Adrenal gland (tissue), 9 donors: ENCODE measurements at regions not wholly inside any gene's neighbourhood (a gene's known extent, or its start where the extent isn't known, plus 50 kb on each side); places are given as distances from the start of the nearest gene placed in this dataset.

Source experiments
- DNase-seq, 7 donors: peaks; one replicate each; pipeline ENCODE4 v3.0.0-alpha.2; 2019 to 2020
- H3K27ac ChIP-seq, 5 donors: fragments of 200-600 bp; sonication (generic) in 4 of 5; 1 replicate in 3 of 5; 2 replicates in 2 of 5; pipeline versions ENCODE4 v1.5.1 to v1.8.0; 2016 to 2020; ENCODE audit warnings: mild to moderate bottlenecking in 1 of 5
- H3K27me3 ChIP-seq: fragments of 200-600 bp; 2 replicates; pipeline ENCODE4 v1.8.0; 2021
- H3K36me3 ChIP-seq, 2 donors: fragments of 200-600 bp; replicated peaks in 1 of 2; 1 replicate in 1 of 2; 2 replicates in 1 of 2; pipeline versions ENCODE4 v1.5.1 to v1.8.0; 2018 to 2022
- H3K4me1 ChIP-seq, 2 donors: fragments of 200-600 bp; replicated peaks in 1 of 2; 1 replicate in 1 of 2; 2 replicates in 1 of 2; pipeline versions ENCODE4 v1.5.1 to v1.8.0; 2018 to 2021
- H3K4me3 ChIP-seq, 4 donors: fragments of 200-600 bp; sonication (generic) in 3 of 4; one replicate each; pipeline ENCODE4 v1.5.1; 2016 to 2018
- H3K9me3 ChIP-seq, 3 donors: fragments of 200-600 bp; sonication (generic) in 1 of 3; replicated peaks in 1 of 3; 1 replicate in 2 of 3; 2 replicates in 1 of 3; pipeline versions ENCODE4 v1.5.1 to v1.8.0; 2016 to 2021
- POLR2A ChIP-seq, 2 donors: fragments of 450-650 bp; IDR thresholded peaks; one replicate each; pipeline ENCODE4 v1.6.1; 2017; ENCODE audit warnings: antibody characterized with exemption in 2 of 2, mild to moderate bottlenecking in 2 of 2, moderate library complexity in 1 of 2
- WGBS, 4 donors: extraction: QIAGEN DNeasy Blood & Tissue Kit in 2 of 4; methylation state at CpG; one replicate each; pipeline versions ENCODE4 v1.1.5 to v1.1.7; 2013 to 2017; 5-methylcytosine and 5-hydroxymethylcytosine counted together
- intact Hi-C, 2 donors: fragments of 100-400 bp; cut with DNase I; formaldehyde crosslinking; loops; one replicate each; pipeline versions ENCODE4 v1.14.1 to v1.15.0; 2022 to 2023
- TF ChIP-seq, protein P1 (sequence below), 6 experiments: fragments of 450-650 bp in 4 of 6; fragments of 200-600 bp in 2 of 6; sonication (generic) in 1 of 6; IDR thresholded peaks; 1 replicate in 5 of 6; 2 replicates in 1 of 6; pipeline versions ENCODE4 v1.5.1 to v1.8.0; 2016 to 2021; ENCODE audit warnings: antibody characterized with exemption in 6 of 6, mild to moderate bottlenecking in 2 of 6, moderate library complexity in 1 of 6
- donor health status: healthy with polysubstance abuse.
- donor health status: Bipolar disorder and iron deficiency.
- donor health status: DM: yes; HTN: yes; CAD: no.
- donor health status: DM: no; HTN: no; CAD: no.
- donor health status: DM: no; HTN: no; CAD: no.

- TF ChIP-seq POLR2A (IDR thresholded peaks at IDR 0.05) = no peak
- TF ChIP-seq, protein P1, sequence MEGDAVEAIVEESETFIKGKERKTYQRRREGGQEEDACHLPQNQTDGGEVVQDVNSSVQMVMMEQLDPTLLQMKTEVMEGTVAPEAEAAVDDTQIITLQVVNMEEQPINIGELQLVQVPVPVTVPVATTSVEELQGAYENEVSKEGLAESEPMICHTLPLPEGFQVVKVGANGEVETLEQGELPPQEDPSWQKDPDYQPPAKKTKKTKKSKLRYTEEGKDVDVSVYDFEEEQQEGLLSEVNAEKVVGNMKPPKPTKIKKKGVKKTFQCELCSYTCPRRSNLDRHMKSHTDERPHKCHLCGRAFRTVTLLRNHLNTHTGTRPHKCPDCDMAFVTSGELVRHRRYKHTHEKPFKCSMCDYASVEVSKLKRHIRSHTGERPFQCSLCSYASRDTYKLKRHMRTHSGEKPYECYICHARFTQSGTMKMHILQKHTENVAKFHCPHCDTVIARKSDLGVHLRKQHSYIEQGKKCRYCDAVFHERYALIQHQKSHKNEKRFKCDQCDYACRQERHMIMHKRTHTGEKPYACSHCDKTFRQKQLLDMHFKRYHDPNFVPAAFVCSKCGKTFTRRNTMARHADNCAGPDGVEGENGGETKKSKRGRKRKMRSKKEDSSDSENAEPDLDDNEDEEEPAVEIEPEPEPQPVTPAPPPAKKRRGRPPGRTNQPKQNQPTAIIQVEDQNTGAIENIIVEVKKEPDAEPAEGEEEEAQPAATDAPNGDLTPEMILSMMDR (IDR thresholded peaks at IDR 0.05) = no peak
- Histone ChIP-seq H3K4me3 (no peak overlapping the region), H3K27ac (no peak overlapping the region), H3K27me3 (no peaks in the 10 kb centered on the region), H3K36me3 (no peaks in the 10 kb centered on the region), H3K4me1 (no peaks in the 10 kb centered on the region), H3K9me3 (no peaks in the 10 kb centered on the region)
- no peak for DNase-seq
- intact Hi-C loops = no loop called here
- 54 to 69% (median 66%) methylated on average over 3 to 4 of the region's 4 CpGs for WGBS, 4 donors
These were observed 130.8 kb downstream of the PCSK1 start for GRCh38 chr5:96302174-96302738.

GRCh38 chr5:96300976-96301375, 132.1 kb downstream of the PCSK1 start:
- Histone ChIP-seq H3K27me3 (no peaks in the 10 kb centered on the region), H3K4me3 (no peak overlapping the region), H3K9me3 (no peaks in the 10 kb centered on the region), H3K36me3 (no peaks in the 10 kb centered on the region), H3K4me1 (no peaks in the 10 kb centered on the region), H3K27ac (no peak overlapping the region)
- intact Hi-C loops = no loop called here
- no peak for TF ChIP-seq POLR2A (IDR thresholded peaks at IDR 0.05)
- TF ChIP-seq, protein P1 (IDR thresholded peaks at IDR 0.05) = no peak
- no peak for DNase-seq

DNA sequence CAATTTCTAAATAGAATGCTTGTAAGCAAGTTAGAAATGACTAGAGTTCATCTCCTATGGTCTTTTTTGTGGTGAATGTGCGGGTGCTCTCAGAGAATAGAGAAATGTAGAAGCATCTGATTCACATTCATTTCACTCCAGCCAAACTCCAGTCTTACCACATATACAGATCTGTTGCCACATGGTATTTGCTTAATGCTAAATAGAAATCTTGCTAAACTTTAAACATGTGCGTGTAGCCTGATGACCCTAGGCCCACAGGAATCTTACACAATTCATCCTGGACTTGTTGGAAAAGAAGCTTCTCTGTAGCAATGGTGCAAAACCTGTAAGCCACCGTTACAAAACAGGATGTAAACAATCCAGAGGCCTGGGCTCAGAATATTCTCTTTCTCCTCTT, 135.2 kb downstream of the PCSK1 start:
- intact Hi-C loops = no loop called here
- 45 to 56% (median 49%) methylated on average over 3 of the region's 3 CpGs for WGBS, 4 donors
- H3K36me3 ChIP-seq = no peaks in the 10 kb centered on the region
- H3K4me1 ChIP-seq = no peaks in the 10 kb centered on the region
- peak in 2 of 7 donors; percentile 7 to 32 for DNase-seq
- H3K27me3 ChIP-seq = no peaks in the 10 kb centered on the region
- no peak overlapping the region for H3K27ac ChIP-seq
- H3K9me3 ChIP-seq = no peaks in the 10 kb centered on the region
- H3K4me3 ChIP-seq = no peak overlapping the region
- no peak for TF ChIP-seq POLR2A (IDR thresholded peaks at IDR 0.05)
- TF ChIP-seq, protein P1 (IDR thresholded peaks at IDR 0.05) = no peak

DNA sequence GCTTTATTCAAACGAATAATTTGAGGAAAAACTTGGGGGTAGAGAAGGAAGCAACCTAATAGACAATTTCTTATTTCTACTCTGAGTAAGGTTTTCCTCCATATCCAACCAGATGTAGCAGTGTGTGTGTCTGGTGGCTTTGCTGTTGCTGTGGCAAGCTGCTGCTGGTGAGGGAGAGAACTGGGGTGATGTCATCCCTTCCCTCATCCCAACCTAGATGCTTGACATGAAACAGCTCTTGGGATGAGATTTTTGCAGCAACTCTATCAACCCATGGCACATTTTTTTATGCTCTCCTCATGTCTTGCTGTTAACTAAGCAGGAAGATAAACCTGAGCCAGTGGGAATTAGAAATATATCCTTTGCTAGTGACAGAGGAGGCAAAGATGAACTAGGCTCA, 135.8 kb downstream of the PCSK1 start:
- Histone ChIP-seq H3K27ac (no peak overlapping the region), H3K27me3 (no peaks in the 10 kb centered on the region), H3K36me3 (no peaks in the 10 kb centered on the region), H3K4me3 (no peak overlapping the region), H3K9me3 (no peaks in the 10 kb centered on the region), H3K4me1 (no peaks in the 10 kb centered on the region)
- DNase-seq = peak in 1 of 7 donors; percentile 62
- intact Hi-C loops = no loop called here
- no peak for TF ChIP-seq POLR2A (IDR thresholded peaks at IDR 0.05)
- TF ChIP-seq, protein P1 (IDR thresholded peaks at IDR 0.05) = no peak
- 31 to 45% (median 42%) methylated on average over 1 of the region's 1 CpG for WGBS, 4 donors
